GM06990 (cell line): ENCODE measurements at regions not wholly inside any gene's neighbourhood (a gene's known extent, or its start where the extent isn't known, plus 50 kb on each side); places are given as distances from the start of the nearest gene placed in this dataset.

Source experiments
- DNase-seq: peaks from one replicate; pipeline ENCODE4 v3.0.0-alpha.2; 2011; ENCODE audit not compliant: insufficient read length; ENCODE audit errors: extremely low read depth
- H3K27me3 ChIP-seq: replicated peaks from 2 replicates; pipeline ENCODE4 v1.6.0; 2011; ENCODE audit warnings: low read length; ENCODE audit not compliant: control insufficient read depth, insufficient read depth
- H3K36me3 ChIP-seq: 2 replicates; pipeline ENCODE4 v1.5.1; 2011; ENCODE audit warnings: low read length; ENCODE audit not compliant: control insufficient read depth, insufficient read depth
- H3K4me3 ChIP-seq: replicated peaks from 2 replicates; pipeline ENCODE4 v1.5.1; 2011; ENCODE audit warnings: low read depth, mild to moderate bottlenecking, control low read depth, low read length
- CTCF ChIP-seq: IDR thresholded peaks from 2 replicates; pipeline ENCODE4 v1.5.1; 2011; ENCODE audit warnings: low read length, control low read depth, mild to moderate bottlenecking, inconsistent platforms; ENCODE audit not compliant: insufficient read depth, poor library complexity, severe bottlenecking

GRCh38 chr14:45976001-45976400 lies 675.6 kb downstream of the RPL10L start:
- TF ChIP-seq CTCF = no peak
- Histone ChIP-seq H3K27me3 (no peaks in the 10 kb centered on the region), H3K4me3 (no peak overlapping the region), H3K36me3 (no peaks in the 10 kb centered on the region)
- DNase-seq = no peak

GRCh38 chr14:45972416-45972815 lies 679.2 kb downstream of the RPL10L start:
- no peak overlapping the region for H3K4me3 ChIP-seq
- no peaks in the 10 kb centered on the region for H3K27me3 ChIP-seq
- no peaks in the 10 kb centered on the region for H3K36me3 ChIP-seq
- no peak for TF ChIP-seq CTCF
- no peak for DNase-seq

GRCh38 chr14:45970621-45971020 lies 681.0 kb downstream of the RPL10L start:
- H3K4me3 ChIP-seq = no peak overlapping the region
- no peaks in the 10 kb centered on the region for H3K36me3 ChIP-seq
- no peaks in the 10 kb centered on the region for H3K27me3 ChIP-seq
- TF ChIP-seq CTCF = no peak
- no peak for DNase-seq

- no peak for DNase-seq
- Histone ChIP-seq H3K36me3 (no peaks in the 10 kb centered on the region), H3K4me3 (no peak overlapping the region), H3K27me3 (no peaks in the 10 kb centered on the region)
- TF ChIP-seq CTCF = no peak
These were observed 683.5 kb downstream of the RPL10L start for GRCh38 chr14:45968037-45968436.

GRCh38 chr14:45949479-45949878 lies 696.5 kb upstream of the MIS18BP1 start:
- no peaks in the 10 kb centered on the region for H3K36me3 ChIP-seq
- DNase-seq = no peak
- no peaks in the 10 kb centered on the region for H3K27me3 ChIP-seq
- no peak for TF ChIP-seq CTCF
- no peak overlapping the region for H3K4me3 ChIP-seq

GRCh38 chr14:45947830-45948229 lies 694.8 kb upstream of the MIS18BP1 start:
- no peak for TF ChIP-seq CTCF
- DNase-seq = no peak
- Histone ChIP-seq H3K4me3 (no peak overlapping the region), H3K36me3 (no peaks in the 10 kb centered on the region), H3K27me3 (no peaks in the 10 kb centered on the region)
